ENCODE measurements at regions not wholly inside any gene's neighbourhood (a gene's known extent, or its start where the extent isn't known, plus 50 kb on each side); places are given as distances from the start of the nearest gene placed in this dataset.

GRCh38 chr2:2886922-2887321, 490.7 kb downstream of the EIPR1 start:
- DNase-seq (ENCODE audit: low read depth) = no peak
- Histone ChIP-seq H3K27me3 (ENCODE audit: control insufficient read depth, insufficient read depth, low read length) (no peaks in the 10 kb centered on the region), H3K4me3 (ENCODE audit: low read depth, low read length) (no peak overlapping the region), H3K36me3 (ENCODE audit: control insufficient read depth, insufficient read depth, low read length) (no peaks in the 10 kb centered on the region)
- no peak for TF ChIP-seq CTCF (IDR thresholded peaks at IDR 0.05; ENCODE audit: insufficient read depth, low read length, poor library complexity, severe bottlenecking)

GRCh38 chr2:2881499-2881898, 496.1 kb downstream of the EIPR1 start:
- no peak for DNase-seq (ENCODE audit: low read depth)
- Histone ChIP-seq H3K4me3 (ENCODE audit: low read depth, low read length) (no peak overlapping the region), H3K36me3 (ENCODE audit: control insufficient read depth, insufficient read depth, low read length) (no peaks in the 10 kb centered on the region), H3K27me3 (ENCODE audit: control insufficient read depth, insufficient read depth, low read length) (no peaks in the 10 kb centered on the region)
- TF ChIP-seq CTCF (IDR thresholded peaks at IDR 0.05; ENCODE audit: insufficient read depth, low read length, poor library complexity, severe bottlenecking) = no peak

GRCh38 chr2:2880938-2881337, 496.7 kb downstream of the EIPR1 start:
- Histone ChIP-seq H3K36me3 (ENCODE audit: control insufficient read depth, insufficient read depth, low read length) (no peaks in the 10 kb centered on the region), H3K4me3 (ENCODE audit: low read depth, low read length) (no peak overlapping the region), H3K27me3 (ENCODE audit: control insufficient read depth, insufficient read depth, low read length) (no peaks in the 10 kb centered on the region)
- no peak for TF ChIP-seq CTCF (IDR thresholded peaks at IDR 0.05; ENCODE audit: insufficient read depth, low read length, poor library complexity, severe bottlenecking)
- DNase-seq (ENCODE audit: low read depth) = no peak

- no peaks in the 10 kb centered on the region for H3K36me3 ChIP-seq (ENCODE audit: control insufficient read depth, insufficient read depth, low read length)
- no peak overlapping the region for H3K4me3 ChIP-seq (ENCODE audit: low read depth, low read length)
- DNase-seq (ENCODE audit: low read depth) = no peak
- no peaks in the 10 kb centered on the region for H3K27me3 ChIP-seq (ENCODE audit: control insufficient read depth, insufficient read depth, low read length)
- no peak for TF ChIP-seq CTCF (IDR thresholded peaks at IDR 0.05; ENCODE audit: insufficient read depth, low read length, poor library complexity, severe bottlenecking)
Measured at GRCh38 chr2:2879781-2880180, 497.8 kb downstream of the EIPR1 start.

- no peak overlapping the region for H3K4me3 ChIP-seq (ENCODE audit: low read depth, low read length)
- no peaks in the 10 kb centered on the region for H3K27me3 ChIP-seq (ENCODE audit: control insufficient read depth, insufficient read depth, low read length)
- no peak for DNase-seq (ENCODE audit: low read depth)
- H3K36me3 ChIP-seq (ENCODE audit: control insufficient read depth, insufficient read depth, low read length) = no peaks in the 10 kb centered on the region
- no peak for TF ChIP-seq CTCF (IDR thresholded peaks at IDR 0.05; ENCODE audit: insufficient read depth, low read length, poor library complexity, severe bottlenecking)
Measured at GRCh38 chr2:2879071-2879470, 498.5 kb downstream of the EIPR1 start.

- no peak for TF ChIP-seq CTCF (IDR thresholded peaks at IDR 0.05; ENCODE audit: insufficient read depth, low read length, poor library complexity, severe bottlenecking)
- Histone ChIP-seq H3K36me3 (ENCODE audit: control insufficient read depth, insufficient read depth, low read length) (no peaks in the 10 kb centered on the region), H3K4me3 (ENCODE audit: low read depth, low read length) (no peak overlapping the region), H3K27me3 (ENCODE audit: control insufficient read depth, insufficient read depth, low read length) (no peaks in the 10 kb centered on the region)
- no peak for DNase-seq (ENCODE audit: low read depth)
Measured at GRCh38 chr2:2877427-2877826, 500.2 kb downstream of the EIPR1 start.

All from kidney epithelial cell (primary cell).